ENCODE measurements at regions not wholly inside any gene's neighbourhood (a gene's known extent, or its start where the extent isn't known, plus 50 kb on each side); places are given as distances from the start of the nearest gene placed in this dataset.

- intact Hi-C loops (cut with DNase I): no loop called here
- WGBS, 2 donors: 48 to 53% methylated on average over 24 of the region's 24 CpGs
- no peaks in the 10 kb centered on the region for H3K9me3 ChIP-seq
- DNase-seq: peak; percentile 27 to 58
- H3K27ac ChIP-seq: peak overlapping the region in 6 of 10 donors; percentile 43 to 72 (median 56)
- peaks cover 0 to 15% (median 3%) of the 10 kb centered on the region in 9 donors for H3K4me1 ChIP-seq
- peaks cover 0 to 6% (median 3%) of the 10 kb centered on the region in 7 donors for H3K27me3 ChIP-seq
- TF ChIP-seq CTCF (IDR thresholded peaks at IDR 0.05): no peak
- no peaks in the 10 kb centered on the region for H3K36me3 ChIP-seq
- H3K4me3 ChIP-seq: peak overlapping the region in 4 of 10 donors; percentile 7 to 29 (median 22)
- peak; percentile 82 to 95 (median 91) for ATAC-seq
Observed at GRCh38 chr7:155885167-155886155, 73.2 kb upstream of the SHH start.

- peaks cover 0 to 5% (median 0%) of the 10 kb centered on the region in 7 donors for H3K27me3 ChIP-seq
- DNase-seq (no peak), ATAC-seq (no peak)
- WGBS, 2 donors: 81 to 86% methylated on average over 24 of the region's 24 CpGs
- H3K4me1 ChIP-seq: peaks cover 0 to 15% (median 3%) of the 10 kb centered on the region in 9 donors
- intact Hi-C loops (cut with DNase I): no loop called here
- no peak for TF ChIP-seq CTCF (IDR thresholded peaks at IDR 0.05)
- peak overlapping the region in 5 of 10 donors; percentile 43 to 72 (median 62) for H3K27ac ChIP-seq
- H3K4me3 ChIP-seq: no peak overlapping the region
- H3K9me3 ChIP-seq: no peaks in the 10 kb centered on the region
- no peaks in the 10 kb centered on the region for H3K36me3 ChIP-seq
Observed at GRCh38 chr7:155884225-155885166, 72.2 kb upstream of the SHH start.

- H3K4me3 ChIP-seq: no peak overlapping the region
- DNase-seq: no peak
- H3K27ac ChIP-seq: no peak overlapping the region
- ATAC-seq: no peak
- 85 to 88% methylated on average over 16 of the region's 16 CpGs for WGBS, 2 donors
- H3K9me3 ChIP-seq: no peaks in the 10 kb centered on the region
- no peak for TF ChIP-seq CTCF (IDR thresholded peaks at IDR 0.05)
- peaks cover 0 to 5% (median 0%) of the 10 kb centered on the region in 7 donors for H3K27me3 ChIP-seq
- no peaks in the 10 kb centered on the region for H3K36me3 ChIP-seq
- intact Hi-C loops (cut with DNase I): no loop called here
- peaks cover 0 to 15% (median 3%) of the 10 kb centered on the region in 9 donors for H3K4me1 ChIP-seq
Observed at GRCh38 chr7:155883491-155884224, 71.4 kb upstream of the SHH start.

All from heart right ventricle (tissue), 16 donors.